ENCODE measurements at regions not wholly inside any gene's neighbourhood (a gene's known extent, or its start where the extent isn't known, plus 50 kb on each side); places are given as distances from the start of the nearest gene placed in this dataset.

- intact Hi-C loops (cut with micrococcal nuclease): no loop called here
- no TSS peak for BruUV-seq (replicated peaks)
- CTCF ChIA-PET: no interaction called here
- Histone ChIP-seq H3K4me2 (ENCODE audit: low read length) (no peak overlapping the region), H3K4me1 (ENCODE audit: insufficient read depth, low read length) (no peaks in the 10 kb centered on the region), H3K4me3 (ENCODE audit: low read length) (no peak overlapping the region), H3K79me2 (ENCODE audit: low read length) (no peaks in the 10 kb centered on the region), H3K9me3 (ENCODE audit: low read length) (no peaks in the 10 kb centered on the region), H3F3A (ENCODE audit: low read length, unreplicated experiment) (no peaks in the 10 kb centered on the region), H3K27me3 (ENCODE audit: low read length) (no peaks in the 10 kb centered on the region), H2AFZ (ENCODE audit: low read length) (no peak overlapping the region), H3K27ac (ENCODE audit: low read length) (no peak overlapping the region), H4K20me1 (ENCODE audit: low read length) (no peaks in the 10 kb centered on the region), H3K9me2 (replicated peaks; ENCODE audit: low read length) (no peaks in the 10 kb centered on the region), H3K9ac (ENCODE audit: low read length) (no peak overlapping the region), H3K36me3 (ENCODE audit: low read depth, low read length) (no peaks in the 10 kb centered on the region)
- ATAC-seq: no peak
- POLR2A ChIA-PET (ENCODE audit: unreplicated experiment): no interaction called here
- TF ChIP-seq EZH2 (IDR thresholded peaks at IDR 0.05; ENCODE audit: low read length, unreplicated experiment) (no peak), EZH2phosphoT487 (IDR thresholded peaks at IDR 0.05; ENCODE audit: borderline replicate concordance, low read length) (no peak)
- TF ChIP-seq, protein P1, sequence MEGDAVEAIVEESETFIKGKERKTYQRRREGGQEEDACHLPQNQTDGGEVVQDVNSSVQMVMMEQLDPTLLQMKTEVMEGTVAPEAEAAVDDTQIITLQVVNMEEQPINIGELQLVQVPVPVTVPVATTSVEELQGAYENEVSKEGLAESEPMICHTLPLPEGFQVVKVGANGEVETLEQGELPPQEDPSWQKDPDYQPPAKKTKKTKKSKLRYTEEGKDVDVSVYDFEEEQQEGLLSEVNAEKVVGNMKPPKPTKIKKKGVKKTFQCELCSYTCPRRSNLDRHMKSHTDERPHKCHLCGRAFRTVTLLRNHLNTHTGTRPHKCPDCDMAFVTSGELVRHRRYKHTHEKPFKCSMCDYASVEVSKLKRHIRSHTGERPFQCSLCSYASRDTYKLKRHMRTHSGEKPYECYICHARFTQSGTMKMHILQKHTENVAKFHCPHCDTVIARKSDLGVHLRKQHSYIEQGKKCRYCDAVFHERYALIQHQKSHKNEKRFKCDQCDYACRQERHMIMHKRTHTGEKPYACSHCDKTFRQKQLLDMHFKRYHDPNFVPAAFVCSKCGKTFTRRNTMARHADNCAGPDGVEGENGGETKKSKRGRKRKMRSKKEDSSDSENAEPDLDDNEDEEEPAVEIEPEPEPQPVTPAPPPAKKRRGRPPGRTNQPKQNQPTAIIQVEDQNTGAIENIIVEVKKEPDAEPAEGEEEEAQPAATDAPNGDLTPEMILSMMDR (conservative IDR thresholded peaks at IDR 0.05; ENCODE audit: low read depth, low read length): no peak
- DNase-seq: no peak
Measured at GRCh38 chr10:124303662-124304418, 114.9 kb downstream of the OAT start.

GRCh38 chr10:124302951-124303505 lies 115.7 kb downstream of the OAT start:
- Histone ChIP-seq H2AFZ (ENCODE audit: low read length) (no peak overlapping the region), H3K4me1 (ENCODE audit: insufficient read depth, low read length) (no peaks in the 10 kb centered on the region), H3K9me2 (replicated peaks; ENCODE audit: low read length) (no peaks in the 10 kb centered on the region), H3K9ac (ENCODE audit: low read length) (no peak overlapping the region), H3K79me2 (ENCODE audit: low read length) (no peaks in the 10 kb centered on the region), H3K36me3 (ENCODE audit: low read depth, low read length) (no peaks in the 10 kb centered on the region), H3K27ac (ENCODE audit: low read length) (no peak overlapping the region), H4K20me1 (ENCODE audit: low read length) (no peaks in the 10 kb centered on the region), H3K4me3 (ENCODE audit: low read length) (no peak overlapping the region), H3K4me2 (ENCODE audit: low read length) (no peak overlapping the region), H3F3A (ENCODE audit: low read length, unreplicated experiment) (no peaks in the 10 kb centered on the region), H3K27me3 (ENCODE audit: low read length) (no peaks in the 10 kb centered on the region), H3K9me3 (ENCODE audit: low read length) (no peaks in the 10 kb centered on the region)
- CTCF ChIA-PET: no interaction called here
- POLR2A ChIA-PET (ENCODE audit: unreplicated experiment): no interaction called here
- ATAC-seq: no peak
- no TSS peak for BruUV-seq (replicated peaks)
- TF ChIP-seq, protein P1 (conservative IDR thresholded peaks at IDR 0.05; ENCODE audit: low read depth, low read length): no peak
- TF ChIP-seq EZH2phosphoT487 (IDR thresholded peaks at IDR 0.05; ENCODE audit: borderline replicate concordance, low read length): no peak
- TF ChIP-seq EZH2 (IDR thresholded peaks at IDR 0.05; ENCODE audit: low read length, unreplicated experiment): no peak
- intact Hi-C loops (cut with micrococcal nuclease): no loop called here
- DNase-seq: no peak

DNA sequence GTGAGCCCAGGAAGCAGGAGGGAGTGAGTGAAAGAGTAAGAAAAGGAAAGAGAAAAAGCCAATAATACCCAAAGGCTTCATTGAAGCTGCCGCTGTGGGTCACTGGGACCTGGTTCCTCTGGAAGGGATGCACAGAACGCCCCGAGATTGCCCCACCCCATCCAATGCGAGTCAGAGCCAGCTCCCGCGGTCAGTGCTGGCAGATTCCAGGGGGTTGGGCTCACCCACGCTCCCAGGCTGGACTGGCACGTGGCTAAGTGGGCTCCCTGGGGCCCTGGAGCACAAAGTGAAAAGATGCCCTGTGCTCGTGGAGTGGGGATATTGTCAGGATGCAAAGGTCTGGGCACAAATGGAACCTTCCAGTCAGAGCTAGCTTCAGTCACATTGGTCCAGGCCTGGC lies 117.0 kb downstream of the OAT start:
- TF ChIP-seq, protein P1 (conservative IDR thresholded peaks at IDR 0.05; ENCODE audit: low read depth, low read length): no peak
- TF ChIP-seq EZH2 (IDR thresholded peaks at IDR 0.05; ENCODE audit: low read length, unreplicated experiment) (no peak), EZH2phosphoT487 (IDR thresholded peaks at IDR 0.05; ENCODE audit: borderline replicate concordance, low read length) (no peak)
- intact Hi-C loops (cut with micrococcal nuclease): no loop called here
- Histone ChIP-seq H3K4me2 (ENCODE audit: low read length) (no peak overlapping the region), H3K4me1 (ENCODE audit: insufficient read depth, low read length) (no peaks in the 10 kb centered on the region), H2AFZ (ENCODE audit: low read length) (no peak overlapping the region), H3K36me3 (ENCODE audit: low read depth, low read length) (no peaks in the 10 kb centered on the region), H3K9me3 (ENCODE audit: low read length) (no peaks in the 10 kb centered on the region), H3K27ac (ENCODE audit: low read length) (no peak overlapping the region), H4K20me1 (ENCODE audit: low read length) (no peaks in the 10 kb centered on the region), H3K9ac (ENCODE audit: low read length) (no peak overlapping the region), H3F3A (ENCODE audit: low read length, unreplicated experiment) (no peaks in the 10 kb centered on the region), H3K27me3 (ENCODE audit: low read length) (no peaks in the 10 kb centered on the region), H3K79me2 (ENCODE audit: low read length) (no peaks in the 10 kb centered on the region), H3K9me2 (replicated peaks; ENCODE audit: low read length) (no peaks in the 10 kb centered on the region), H3K4me3 (ENCODE audit: low read length) (no peak overlapping the region)
- no peak for DNase-seq
- ATAC-seq: no peak
- CTCF ChIA-PET: no interaction called here
- no TSS peak for BruUV-seq (replicated peaks)
- POLR2A ChIA-PET (ENCODE audit: unreplicated experiment): no interaction called here
